ENCODE measurements at regions not wholly inside any gene's neighbourhood (a gene's known extent, or its start where the extent isn't known, plus 50 kb on each side); places are given as distances from the start of the nearest gene placed in this dataset.

DNA sequence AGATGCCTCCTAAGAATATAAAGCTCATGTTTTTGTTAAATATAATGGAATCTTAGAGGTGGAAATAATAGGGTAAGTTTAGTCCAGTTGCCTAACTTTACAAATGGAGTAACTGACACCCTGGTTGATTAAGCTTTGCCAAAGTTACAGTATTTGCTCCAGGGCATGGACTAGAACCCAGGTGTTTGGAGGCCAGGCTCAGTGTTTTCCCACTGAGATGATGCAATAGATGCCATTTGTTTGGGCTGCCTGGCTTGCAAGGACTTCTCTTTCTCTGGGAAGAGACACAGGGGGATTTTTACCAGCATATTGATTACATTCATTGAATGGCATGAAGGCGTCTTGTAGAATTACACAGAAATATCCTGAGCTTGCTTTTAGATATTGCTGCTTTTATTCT is 397.8 kb downstream of the SLC4A3 start:
- TF ChIP-seq, protein P1, sequence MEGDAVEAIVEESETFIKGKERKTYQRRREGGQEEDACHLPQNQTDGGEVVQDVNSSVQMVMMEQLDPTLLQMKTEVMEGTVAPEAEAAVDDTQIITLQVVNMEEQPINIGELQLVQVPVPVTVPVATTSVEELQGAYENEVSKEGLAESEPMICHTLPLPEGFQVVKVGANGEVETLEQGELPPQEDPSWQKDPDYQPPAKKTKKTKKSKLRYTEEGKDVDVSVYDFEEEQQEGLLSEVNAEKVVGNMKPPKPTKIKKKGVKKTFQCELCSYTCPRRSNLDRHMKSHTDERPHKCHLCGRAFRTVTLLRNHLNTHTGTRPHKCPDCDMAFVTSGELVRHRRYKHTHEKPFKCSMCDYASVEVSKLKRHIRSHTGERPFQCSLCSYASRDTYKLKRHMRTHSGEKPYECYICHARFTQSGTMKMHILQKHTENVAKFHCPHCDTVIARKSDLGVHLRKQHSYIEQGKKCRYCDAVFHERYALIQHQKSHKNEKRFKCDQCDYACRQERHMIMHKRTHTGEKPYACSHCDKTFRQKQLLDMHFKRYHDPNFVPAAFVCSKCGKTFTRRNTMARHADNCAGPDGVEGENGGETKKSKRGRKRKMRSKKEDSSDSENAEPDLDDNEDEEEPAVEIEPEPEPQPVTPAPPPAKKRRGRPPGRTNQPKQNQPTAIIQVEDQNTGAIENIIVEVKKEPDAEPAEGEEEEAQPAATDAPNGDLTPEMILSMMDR (conservative IDR thresholded peaks at IDR 0.05) = no peak
- Mint-ChIP-seq H3K9me3 (peaks cover 4% of the 10 kb centered on the region), H3K27ac (no peak overlapping the region), H3K36me3 (no peaks in the 10 kb centered on the region), H3K4me1 (ENCODE audit: unreplicated experiment) (no peaks in the 10 kb centered on the region), H3K27me3 (no peaks in the 10 kb centered on the region), H3K4me3 (no peak overlapping the region)
- DNase-seq (ENCODE audit: extremely low spot score, unreplicated experiment) = no peak

DNA sequence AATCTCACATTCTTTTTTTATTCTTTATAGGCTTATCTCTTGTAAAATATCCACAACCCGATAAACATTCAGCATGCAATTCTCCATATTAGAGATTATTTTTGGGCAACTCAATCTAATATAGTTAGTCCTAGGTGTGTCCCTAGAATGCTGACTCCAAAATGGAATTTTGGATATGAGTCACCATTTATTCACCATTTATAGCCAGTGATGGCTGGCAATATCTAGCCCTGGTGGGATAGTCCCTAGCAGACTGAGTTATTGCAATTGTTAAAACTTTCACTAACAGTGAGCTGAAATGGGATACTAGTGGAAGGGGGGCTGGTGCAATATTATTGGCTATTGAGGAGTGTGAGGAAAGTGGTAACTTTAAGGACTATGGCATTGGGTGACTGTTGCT is 401.6 kb downstream of the SLC4A3 start:
- TF ChIP-seq, protein P1 (conservative IDR thresholded peaks at IDR 0.05) = no peak
- Mint-ChIP-seq H3K36me3 (no peaks in the 10 kb centered on the region), H3K9me3 (peaks cover 4% of the 10 kb centered on the region)

DNA sequence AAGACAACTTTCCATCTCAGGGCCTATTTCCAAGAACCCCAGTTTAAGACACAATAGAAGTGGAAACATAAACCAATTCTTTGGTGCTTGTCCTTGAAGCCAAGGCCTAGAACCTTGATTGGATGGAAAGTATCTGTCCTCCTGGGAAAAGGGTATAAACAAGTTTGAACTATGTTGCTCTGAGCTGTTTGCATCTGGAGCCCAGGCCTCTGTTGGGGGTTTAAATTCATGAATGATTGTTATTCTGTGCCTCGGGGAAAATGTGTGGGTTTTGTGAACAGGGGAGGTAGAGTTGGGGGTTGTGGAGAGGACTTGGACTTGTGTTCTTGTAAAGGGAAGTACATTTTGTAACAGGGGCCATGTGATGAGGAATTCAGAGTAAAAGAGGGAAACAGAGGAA is 406.1 kb downstream of the SLC4A3 start:
- Mint-ChIP-seq H3K27me3 (no peaks in the 10 kb centered on the region), H3K36me3 (no peaks in the 10 kb centered on the region), H3K27ac (no peak overlapping the region), H3K4me3 (no peak overlapping the region), H3K4me1 (ENCODE audit: unreplicated experiment) (peaks cover 8% of the 10 kb centered on the region), H3K9me3 (no peaks in the 10 kb centered on the region)
- TF ChIP-seq, protein P1 (conservative IDR thresholded peaks at IDR 0.05) = no peak
- DNase-seq (ENCODE audit: extremely low spot score, unreplicated experiment) = no peak

More for the DNA sequence above, 401.6 kb downstream of the SLC4A3 start:
- no peak for DNase-seq (ENCODE audit: extremely low spot score, unreplicated experiment)
- Mint-ChIP-seq H3K27ac (no peak overlapping the region), H3K27me3 (no peaks in the 10 kb centered on the region), H3K4me3 (no peak overlapping the region), H3K4me1 (ENCODE audit: unreplicated experiment) (peaks cover 6% of the 10 kb centered on the region)

DNA sequence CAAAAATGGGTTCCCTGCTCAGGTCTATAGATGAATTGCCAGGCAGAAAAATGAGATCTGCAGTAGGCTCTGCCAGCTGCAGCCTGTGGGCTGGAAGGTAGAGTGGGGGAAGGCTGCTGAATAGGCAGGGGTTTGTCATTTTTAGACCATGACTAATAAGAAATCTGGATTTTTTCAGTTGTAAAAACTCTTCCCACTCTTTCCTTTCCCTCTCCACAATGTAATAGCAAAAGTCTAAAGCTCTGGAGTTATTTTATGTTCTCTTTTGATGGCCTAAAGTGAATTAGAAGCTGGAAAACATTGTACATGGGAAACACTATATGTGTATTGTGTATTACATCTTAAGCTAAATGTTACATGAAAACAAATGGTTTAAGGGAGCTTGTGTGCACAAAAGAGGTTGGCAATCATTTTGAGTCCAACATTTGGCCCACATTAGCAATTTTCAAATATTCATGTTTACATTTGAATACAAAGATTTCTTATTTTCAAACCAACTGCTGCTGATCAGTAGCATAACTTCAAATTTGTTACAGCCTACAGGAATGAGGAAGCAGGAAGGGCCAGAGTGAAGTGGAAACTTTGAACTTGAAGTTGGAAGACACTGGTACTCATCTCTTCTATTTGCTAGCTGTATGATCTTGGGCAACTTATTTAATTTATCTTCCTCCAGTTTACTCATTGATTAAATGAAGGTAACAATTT is 407.1 kb downstream of the SLC4A3 start:
- peaks cover 14% of the 10 kb centered on the region for H3K4me1 Mint-ChIP-seq (ENCODE audit: unreplicated experiment)
- no peaks in the 10 kb centered on the region for H3K27me3 Mint-ChIP-seq
- TF ChIP-seq, protein P1 (conservative IDR thresholded peaks at IDR 0.05) = no peak
- H3K36me3 Mint-ChIP-seq = no peaks in the 10 kb centered on the region
- no peak overlapping the region for H3K27ac Mint-ChIP-seq
- no peaks in the 10 kb centered on the region for H3K9me3 Mint-ChIP-seq
- no peak for DNase-seq (ENCODE audit: extremely low spot score, unreplicated experiment)
- no peak overlapping the region for H3K4me3 Mint-ChIP-seq

DNA sequence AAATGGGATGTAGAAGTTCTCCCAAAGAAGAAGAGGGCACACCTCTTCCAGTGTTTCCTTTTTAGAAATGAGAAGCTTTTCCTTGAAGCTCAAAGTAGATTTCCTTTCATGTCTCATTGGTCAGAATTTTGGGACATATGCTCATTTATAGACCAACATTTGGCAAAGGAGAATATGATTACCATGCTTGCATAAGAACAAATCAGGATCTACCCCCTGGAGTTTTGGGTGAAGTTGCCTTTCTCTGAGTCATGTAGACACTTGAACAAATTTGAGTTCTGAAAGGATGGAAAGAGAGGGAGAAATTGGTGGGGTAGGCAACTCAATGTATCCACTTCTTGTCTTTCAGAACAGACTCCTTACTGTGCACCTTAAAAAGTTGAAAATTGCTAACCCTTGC is 409.0 kb downstream of the SLC4A3 start:
- TF ChIP-seq, protein P1 (conservative IDR thresholded peaks at IDR 0.05) = no peak
- Mint-ChIP-seq H3K4me1 (ENCODE audit: unreplicated experiment) (peaks cover 20% of the 10 kb centered on the region), H3K27ac (no peak overlapping the region)

More for the DNA sequence above, 409.0 kb downstream of the SLC4A3 start:
- H3K9me3 Mint-ChIP-seq = no peaks in the 10 kb centered on the region
- no peak overlapping the region for H3K4me3 Mint-ChIP-seq
- no peaks in the 10 kb centered on the region for H3K36me3 Mint-ChIP-seq
- H3K27me3 Mint-ChIP-seq = no peaks in the 10 kb centered on the region
- DNase-seq (ENCODE audit: extremely low spot score, unreplicated experiment) = no peak
